A673 (cell line): ENCODE measurements at regions not wholly inside any gene's neighbourhood (a gene's known extent, or its start where the extent isn't known, plus 50 kb on each side); places are given as distances from the start of the nearest gene placed in this dataset.

Experiments
- EZH2 ChIP-seq: fragments of 200-600 bp; sonication (generic); IDR thresholded peaks from 2 replicates; pipeline ENCODE4 v1.6.1; 2017; ENCODE audit warnings: borderline replicate concordance, low read depth, mild to moderate bottlenecking, mixed read lengths, antibody characterized with exemption, low read length; ENCODE audit not compliant: poor library complexity, severe bottlenecking
- TF ChIP-seq, protein P1 (sequence below): fragments of 300-800, 200-600 bp; sonication (generic); conservative IDR thresholded peaks from 2 replicates; pipeline ENCODE4 v1.5.1; 2017; ENCODE audit warnings: low read depth, mild to moderate bottlenecking, antibody characterized with exemption, low read length, moderate library complexity, mixed read lengths

DNA sequence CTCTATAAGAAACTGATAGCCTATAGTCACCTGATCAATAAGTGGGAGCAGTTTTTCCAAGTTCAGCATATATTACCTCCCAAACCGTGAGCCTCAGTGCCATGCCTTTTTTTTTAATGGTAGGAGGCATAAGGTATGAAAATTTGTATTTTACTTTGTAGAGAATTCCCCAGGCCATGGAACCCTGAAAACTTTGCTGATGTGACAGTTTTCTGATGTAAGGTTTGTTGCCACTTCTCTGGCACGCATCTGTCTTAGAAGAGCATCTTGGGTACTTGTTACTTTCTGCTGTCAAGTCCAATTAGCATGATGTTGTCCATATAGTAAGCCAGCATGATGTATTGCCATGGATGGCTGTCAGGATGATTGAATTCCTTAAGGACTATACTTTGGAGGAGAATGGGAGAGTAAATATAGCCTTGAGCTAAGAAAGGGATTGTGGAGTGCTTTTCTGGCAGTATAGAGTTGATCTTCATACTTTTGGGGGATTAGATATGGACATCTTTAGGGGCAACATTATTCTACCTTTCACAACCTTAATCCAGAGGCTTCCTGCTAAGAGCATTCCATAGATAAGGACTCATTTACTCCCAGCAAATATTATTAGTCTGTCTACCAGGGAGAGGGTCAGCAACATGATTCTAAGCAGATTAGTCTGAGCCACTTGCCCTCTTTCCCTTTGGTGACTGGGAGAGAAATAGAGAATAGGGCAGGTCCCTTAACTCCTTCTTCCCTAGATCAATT is 389.6 kb downstream of the YTHDC2 start:
- TF ChIP-seq, protein P1, sequence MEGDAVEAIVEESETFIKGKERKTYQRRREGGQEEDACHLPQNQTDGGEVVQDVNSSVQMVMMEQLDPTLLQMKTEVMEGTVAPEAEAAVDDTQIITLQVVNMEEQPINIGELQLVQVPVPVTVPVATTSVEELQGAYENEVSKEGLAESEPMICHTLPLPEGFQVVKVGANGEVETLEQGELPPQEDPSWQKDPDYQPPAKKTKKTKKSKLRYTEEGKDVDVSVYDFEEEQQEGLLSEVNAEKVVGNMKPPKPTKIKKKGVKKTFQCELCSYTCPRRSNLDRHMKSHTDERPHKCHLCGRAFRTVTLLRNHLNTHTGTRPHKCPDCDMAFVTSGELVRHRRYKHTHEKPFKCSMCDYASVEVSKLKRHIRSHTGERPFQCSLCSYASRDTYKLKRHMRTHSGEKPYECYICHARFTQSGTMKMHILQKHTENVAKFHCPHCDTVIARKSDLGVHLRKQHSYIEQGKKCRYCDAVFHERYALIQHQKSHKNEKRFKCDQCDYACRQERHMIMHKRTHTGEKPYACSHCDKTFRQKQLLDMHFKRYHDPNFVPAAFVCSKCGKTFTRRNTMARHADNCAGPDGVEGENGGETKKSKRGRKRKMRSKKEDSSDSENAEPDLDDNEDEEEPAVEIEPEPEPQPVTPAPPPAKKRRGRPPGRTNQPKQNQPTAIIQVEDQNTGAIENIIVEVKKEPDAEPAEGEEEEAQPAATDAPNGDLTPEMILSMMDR = no peak
- no peak for TF ChIP-seq EZH2
